ENCODE measurements at regions not wholly inside any gene's neighbourhood (a gene's known extent, or its start where the extent isn't known, plus 50 kb on each side); places are given as distances from the start of the nearest gene placed in this dataset.

GRCh38 chr1:191160837-191161236 lies 683.2 kb upstream of the BRINP3 start:
- no peak for DNase-seq

- no peak for DNase-seq
Observed at GRCh38 chr1:191162762-191163161, 685.1 kb upstream of the BRINP3 start.

DNA sequence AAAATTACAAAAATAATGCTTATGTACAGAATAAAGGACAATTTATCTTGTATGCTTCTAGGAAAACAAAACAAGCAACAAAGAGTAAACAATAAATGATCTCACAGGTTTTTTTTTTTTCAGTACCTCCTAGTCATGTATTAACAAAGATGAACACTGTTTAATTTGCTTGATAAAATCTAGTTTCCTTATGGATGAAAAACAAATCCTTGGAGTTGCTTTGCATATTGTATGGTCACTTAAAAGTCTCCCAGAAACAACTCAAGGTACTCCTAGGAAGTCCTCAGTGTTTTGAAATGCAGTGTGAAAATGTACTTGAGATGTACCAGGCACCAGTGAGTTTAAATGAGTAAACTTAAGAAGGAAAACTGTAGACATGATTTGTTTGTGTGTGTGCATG lies 686.0 kb upstream of the BRINP3 start:
- no peak for DNase-seq

DNA sequence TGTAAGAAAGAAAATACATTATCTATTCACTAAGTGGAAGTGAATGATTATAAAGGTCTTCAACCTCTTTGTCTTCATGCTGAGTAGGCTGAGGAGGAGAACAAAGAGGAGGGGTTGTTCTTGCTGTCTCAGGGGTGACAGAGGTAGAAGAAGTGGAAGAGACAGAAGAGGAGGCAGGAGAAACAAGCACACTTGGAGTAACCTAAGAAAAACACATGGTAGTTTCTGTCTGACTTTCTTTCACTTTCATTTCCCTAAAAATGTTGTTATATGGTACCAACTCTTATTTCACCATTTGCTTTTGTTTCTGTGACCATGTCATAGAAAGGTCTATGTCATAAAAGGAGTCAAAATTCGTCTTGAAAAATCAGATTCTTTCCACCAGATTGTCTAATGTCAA lies 696.6 kb upstream of the BRINP3 start:
- DNase-seq, result no peak

DNA sequence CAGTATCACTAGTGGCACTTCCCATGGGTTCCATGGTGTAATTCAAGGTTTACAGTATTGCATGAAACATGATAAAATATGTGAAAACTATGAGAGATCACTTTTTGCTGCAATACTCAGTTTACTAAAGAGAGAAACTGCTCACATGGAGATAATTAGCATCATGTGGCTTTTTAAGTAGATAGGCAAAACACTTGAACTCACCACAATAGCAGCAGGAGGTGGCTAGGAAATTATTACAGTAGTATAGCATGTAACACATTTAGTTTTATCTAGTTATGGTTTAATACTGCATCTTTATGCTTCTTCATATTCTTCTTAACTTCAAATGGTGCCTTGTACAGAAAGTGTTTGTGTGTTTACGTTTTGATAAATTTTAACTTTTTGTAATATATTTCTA lies 698.5 kb upstream of the BRINP3 start:
- no peak for DNase-seq

DNA sequence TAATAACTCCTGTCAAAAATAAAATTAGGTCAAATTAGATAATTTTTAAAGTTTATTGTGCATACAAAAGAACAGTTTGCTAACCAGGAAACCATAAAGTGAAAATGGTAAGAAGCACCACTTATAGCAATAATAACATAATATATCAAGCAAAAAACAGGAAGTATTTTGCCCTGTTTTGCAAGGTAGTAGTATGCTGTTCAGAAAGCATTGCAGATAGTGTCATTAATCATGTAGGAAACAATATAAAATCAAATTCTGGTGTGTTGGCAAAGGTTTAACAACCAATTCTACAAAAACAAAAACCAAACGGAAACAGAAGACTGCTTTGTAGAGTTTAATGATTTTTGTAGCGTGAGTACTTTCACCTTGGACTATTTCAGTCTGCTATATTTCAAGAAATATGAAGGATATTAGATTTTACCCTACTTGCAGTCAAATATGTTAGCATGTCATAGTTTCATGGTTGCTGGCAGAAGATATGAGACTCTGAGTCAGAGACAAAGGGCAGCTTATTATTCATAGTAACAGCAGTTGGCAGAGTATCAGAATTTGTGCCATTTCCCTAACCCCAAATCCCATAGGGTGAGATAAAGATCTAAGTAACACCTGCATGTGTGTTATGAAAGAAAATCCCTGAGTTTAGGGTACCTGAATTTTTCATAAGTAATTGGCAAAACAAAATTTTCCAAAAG lies 729.0 kb upstream of the BRINP3 start:
- DNase-seq, result no peak

DNA sequence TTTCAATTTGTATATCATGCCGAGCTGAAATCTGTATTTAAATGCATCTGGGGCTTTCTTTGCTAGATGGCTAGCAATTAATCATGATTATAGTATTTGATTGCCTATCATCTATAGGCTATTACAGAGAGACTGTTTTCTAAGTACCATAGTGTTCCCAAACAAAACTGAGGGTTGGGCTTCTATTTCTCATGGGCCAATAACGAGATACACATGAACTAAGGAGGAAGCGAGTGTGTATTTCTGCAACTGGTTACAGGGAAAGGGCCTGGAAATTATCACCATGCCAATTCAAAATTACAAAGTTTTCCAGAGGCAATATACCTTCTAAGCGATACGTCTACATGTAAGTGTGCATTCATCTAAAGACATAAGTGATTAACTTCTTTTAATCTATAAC lies 744.5 kb upstream of the BRINP3 start:
- no peak for DNase-seq

- DNase-seq, result no peak
Observed at GRCh38 chr1:191240925-191241324, 763.3 kb upstream of the BRINP3 start.

DNA sequence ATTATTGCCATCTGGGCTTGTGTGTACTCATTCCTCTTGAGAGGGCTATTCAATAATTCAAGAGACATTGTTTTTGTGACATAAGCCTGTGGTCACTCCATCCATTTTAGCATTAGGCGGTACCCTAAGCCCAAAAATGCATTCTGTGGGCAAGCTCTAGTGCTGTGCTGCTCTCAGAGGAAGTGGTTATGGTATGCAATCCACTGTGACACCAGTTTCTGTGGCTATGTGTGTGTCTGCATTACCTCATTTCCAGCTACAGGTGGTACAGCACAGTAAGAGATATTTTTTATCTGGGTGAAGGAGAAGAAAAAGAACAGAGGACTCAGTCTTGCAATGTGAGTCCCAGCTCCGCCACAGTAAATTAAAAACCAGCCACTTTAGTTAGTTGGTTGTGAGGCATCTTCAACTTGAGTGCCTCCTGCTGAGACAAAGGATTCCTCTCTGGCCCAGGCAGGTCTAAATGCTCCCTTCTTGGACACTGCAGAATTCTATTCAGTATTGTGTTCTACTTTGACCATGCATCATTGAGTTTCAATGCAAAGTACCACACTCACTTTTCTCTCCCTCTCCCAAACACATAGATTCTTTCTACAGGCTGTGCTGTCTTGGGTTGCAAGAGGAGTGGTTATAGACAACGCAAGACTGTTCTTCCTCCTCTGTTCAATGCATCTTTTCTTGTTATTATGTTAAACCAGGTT lies 777.8 kb upstream of the BRINP3 start:
- no peak for DNase-seq

DNA sequence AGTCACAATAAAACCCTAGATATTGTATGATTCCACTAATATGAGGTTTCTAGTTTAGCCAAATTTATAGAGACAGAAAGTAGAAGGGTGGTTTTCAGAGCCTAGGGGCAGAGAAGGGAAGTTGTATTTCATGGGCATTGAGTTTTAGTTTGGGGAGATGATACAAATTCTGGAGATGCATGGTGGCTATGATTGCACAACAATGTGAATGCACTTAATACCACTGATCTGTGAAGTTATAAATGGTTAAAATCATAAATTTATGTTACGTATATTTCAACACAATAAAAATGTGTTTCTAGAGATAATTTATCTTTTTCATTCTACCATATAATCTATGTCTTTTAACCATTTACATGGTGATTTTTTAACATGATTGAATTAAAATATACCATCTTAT lies 779.3 kb upstream of the BRINP3 start:
- DNase-seq, result no peak

- DNase-seq, result no peak
Observed at GRCh38 chr1:191260056-191260455, 782.4 kb upstream of the BRINP3 start.

- DNase-seq, result no peak
Observed at GRCh38 chr1:191261111-191261510, 783.4 kb upstream of the BRINP3 start.

GRCh38 chr1:191279266-191279800 lies 801.7 kb upstream of the BRINP3 start:
- no peak for DNase-seq

GRCh38 chr1:191284175-191284574 lies 806.5 kb upstream of the BRINP3 start:
- no peak for DNase-seq

GRCh38 chr1:191290441-191290840 lies 812.8 kb upstream of the BRINP3 start:
- no peak for DNase-seq

DNA sequence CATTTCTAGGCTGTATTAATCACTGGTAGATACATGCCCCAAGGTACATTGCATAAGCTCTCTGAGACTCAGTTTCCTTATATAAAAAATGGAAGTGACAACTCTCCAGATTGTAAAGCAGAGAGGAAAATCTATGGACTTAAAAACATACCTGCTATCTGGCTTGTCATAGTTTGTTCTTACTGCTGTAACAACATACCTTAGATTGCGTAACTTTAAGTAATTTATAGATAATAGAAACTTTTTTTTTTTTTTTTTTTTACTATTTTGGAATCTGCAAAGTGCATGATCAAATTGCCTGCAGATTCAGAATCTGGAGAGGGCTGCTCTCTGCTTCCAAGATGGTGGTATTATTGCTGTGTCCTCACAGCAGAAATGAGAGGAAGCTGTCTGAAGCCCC lies 827.7 kb upstream of the BRINP3 start:
- DNase-seq, result no peak

DNA sequence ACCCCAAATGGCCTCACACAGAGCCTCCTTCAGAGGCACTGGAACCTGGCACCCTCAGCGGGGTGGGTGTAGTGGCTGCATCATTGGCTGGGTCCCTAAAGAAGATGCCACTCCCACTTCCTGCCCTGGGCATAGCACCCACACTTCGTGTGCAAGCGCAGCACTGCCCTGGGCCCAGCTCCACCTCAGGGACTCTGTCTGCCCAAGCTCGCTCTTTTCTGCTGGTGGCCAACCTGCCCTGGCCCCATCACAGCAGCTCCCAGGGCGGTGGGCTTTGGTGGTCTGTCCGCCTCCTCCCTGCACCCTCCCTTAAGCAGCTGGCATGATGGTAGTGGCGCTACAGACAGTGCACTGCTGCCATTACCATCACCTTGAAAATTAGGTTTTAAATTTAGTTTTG lies 829.3 kb upstream of the BRINP3 start:
- DNase-seq, result no peak

- DNase-seq, result no peak
Observed at GRCh38 chr1:191320062-191320461, 838.2 kb upstream of the RGS18 start.

DNA sequence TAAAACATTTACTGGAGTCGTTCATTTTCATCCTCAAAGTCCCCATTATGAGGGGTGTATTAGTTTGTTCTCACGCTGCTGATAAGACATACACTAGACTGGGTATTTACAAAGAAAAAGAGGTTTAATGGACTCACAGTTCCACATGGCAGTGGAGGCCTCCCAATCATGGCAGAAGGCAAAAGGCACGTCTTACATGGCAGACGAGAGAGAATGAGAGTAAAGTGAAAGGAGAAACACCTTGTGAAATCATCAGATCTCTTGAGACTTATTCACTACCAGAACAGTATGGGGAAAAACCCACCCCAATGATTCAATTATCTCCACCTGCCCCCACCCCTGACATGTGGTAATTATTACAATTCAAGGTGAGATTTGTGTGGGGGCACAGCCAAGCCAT lies 830.4 kb upstream of the RGS18 start:
- DNase-seq, result no peak

DNA sequence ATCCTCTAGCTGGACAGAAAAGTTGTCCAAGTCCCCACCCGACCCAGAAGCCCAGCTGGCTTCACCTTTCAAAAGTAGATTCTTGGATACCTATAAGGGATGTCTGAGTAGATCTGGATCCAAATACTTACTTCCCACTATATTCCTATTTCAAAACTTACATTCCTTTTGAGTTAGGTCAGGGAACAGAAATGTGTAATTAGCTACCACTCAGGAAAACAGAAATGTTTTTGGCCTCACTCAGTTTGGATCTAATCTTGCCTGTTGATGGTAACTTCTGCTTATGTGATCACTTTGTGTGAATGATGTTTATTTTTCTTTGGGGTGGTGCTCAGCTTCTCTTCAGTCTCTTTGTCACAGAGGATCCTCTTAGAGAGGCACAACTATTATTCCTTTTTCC lies 814.4 kb upstream of the RGS18 start:
- DNase-seq, result no peak

DNA sequence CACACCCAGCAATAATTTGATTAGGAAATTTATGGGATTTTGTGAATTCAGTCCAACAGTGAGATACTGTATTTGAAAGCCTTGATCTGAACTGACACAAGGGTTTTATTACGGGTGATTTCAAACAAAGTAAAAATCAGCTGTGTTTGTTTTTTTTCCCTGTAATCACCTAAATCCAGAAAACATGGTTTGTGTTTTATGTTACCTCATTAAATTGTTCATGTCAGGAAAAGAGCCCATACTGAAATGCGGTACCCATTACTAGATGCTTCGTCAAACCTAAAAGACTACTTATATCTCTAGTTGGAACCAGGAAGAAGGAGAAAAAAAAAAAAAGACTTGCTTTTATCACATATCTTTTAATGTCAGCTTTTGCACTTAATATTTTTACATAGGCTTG lies 811.9 kb upstream of the RGS18 start:
- DNase-seq, result no peak

DNA sequence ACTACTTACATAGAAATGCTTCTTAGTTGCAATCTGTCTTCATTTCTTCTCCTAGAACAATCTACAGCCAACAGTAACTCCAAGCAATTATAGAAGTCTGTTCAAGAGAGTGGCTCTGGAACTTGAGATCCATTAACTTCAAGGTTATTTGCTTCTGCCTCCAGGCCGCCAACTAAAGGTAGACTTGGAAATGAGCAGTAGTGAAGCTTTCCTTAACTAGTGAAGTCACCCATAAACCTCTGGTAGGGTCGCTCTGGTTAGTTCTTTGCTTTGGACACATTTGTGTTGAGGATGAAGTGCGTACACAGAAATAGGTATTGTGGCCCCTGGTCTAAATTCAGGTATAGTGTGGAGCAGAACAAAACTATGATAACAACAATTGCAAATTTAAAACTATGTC lies 809.9 kb upstream of the RGS18 start:
- DNase-seq, result no peak

DNA sequence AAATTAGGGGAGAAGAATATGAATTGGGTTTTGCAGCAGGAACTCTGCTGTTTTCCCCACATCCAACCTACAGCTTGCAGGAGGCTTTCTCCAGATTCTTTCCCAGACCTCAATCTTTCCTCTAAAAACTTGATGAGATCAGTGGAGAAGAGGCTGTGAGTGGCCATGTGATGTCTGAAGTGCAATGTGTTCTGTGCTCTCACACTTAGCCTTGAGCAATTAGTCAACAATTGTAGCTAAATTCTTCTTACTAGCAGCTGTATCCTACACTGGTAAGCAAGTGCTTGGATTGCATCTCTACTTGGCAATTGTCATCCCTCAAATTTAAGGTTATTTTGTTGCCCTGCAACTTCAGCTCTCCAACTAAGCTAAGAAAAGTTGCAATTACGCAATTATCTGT lies 807.3 kb upstream of the RGS18 start:
- DNase-seq, result no peak

- no peak for DNase-seq
Observed at GRCh38 chr1:191358724-191359123, 799.5 kb upstream of the RGS18 start.

Data from occipital lobe (tissue), 1 donor.